ENCODE measurements at regions not wholly inside any gene's neighbourhood (a gene's known extent, or its start where the extent isn't known, plus 50 kb on each side); places are given as distances from the start of the nearest gene placed in this dataset.

GRCh38 chr2:204354442-204354856 lies 190.8 kb upstream of the PARD3B start:
- no peaks in the 10 kb centered on the region for H3K27me3 ChIP-seq (ENCODE audit: insufficient read depth, low read length)
- RAD21 ChIA-PET (ENCODE audit: low non-redundant PET in 1 of 2, low total read pairs in 2 of 2, uncharacterized antibody in 2 of 2, unreplicated experiment in 2 of 2): no interaction called here
- intact Hi-C loops (cut with micrococcal nuclease): loop anchor here (10.0 kb wide), 1 partner anchor 270 kb away; no protein-coding TSS in a partner anchor
- no TSS peak for BruUV-seq (replicated peaks)
- H3K4me1 ChIP-seq (ENCODE audit: control insufficient read depth in 1 of 2, insufficient read depth in 2 of 2, low read length in 2 of 2): no peaks in the 10 kb centered on the region
- H2AFZ ChIP-seq (ENCODE audit: low read depth, low read length, poor library complexity, severe bottlenecking): no peak overlapping the region
- H3K4me2 ChIP-seq (ENCODE audit: low read length): no peak overlapping the region
- no peak overlapping the region for H3K4me3 ChIP-seq (replicated peaks in 1 of 2; ENCODE audit: low read depth in 1 of 2, low read length in 2 of 2)
- TF ChIP-seq POLR2AphosphoS5 (IDR thresholded peaks at IDR 0.05; ENCODE audit: low read depth, low read length) (no peak), JUND (IDR thresholded peaks at IDR 0.05) (no peak), ZNF274 (IDR thresholded peaks at IDR 0.05; ENCODE audit: low read depth, low read length) (no peak), ZFX (IDR thresholded peaks at IDR 0.05) (no peak), ZBTB33 (IDR thresholded peaks at IDR 0.05; ENCODE audit: extremely low read depth, insufficient replicate concordance, low read length) (no peak), ELF1 (IDR thresholded peaks at IDR 0.05; ENCODE audit: borderline replicate concordance, low read depth) (no peak), EZH2phosphoT487 (IDR thresholded peaks at IDR 0.05; ENCODE audit: borderline replicate concordance) (no peak)
- DNase-seq (ENCODE audit: low read depth, low spot score): no peak
- POLR2A ChIA-PET: no interaction called here
- H3K9me3 ChIP-seq (ENCODE audit: control insufficient read depth in 1 of 2, insufficient read depth in 1 of 2, low read depth in 1 of 2, low read length in 2 of 2): no peaks in the 10 kb centered on the region
- H3K79me2 ChIP-seq (ENCODE audit: insufficient read depth, low read length): no peaks in the 10 kb centered on the region
- no peaks in the 10 kb centered on the region for H3K36me3 ChIP-seq (ENCODE audit: control insufficient read depth in 1 of 2, insufficient read depth in 2 of 2, low read length in 2 of 2)
- H3K9me2 ChIP-seq (ENCODE audit: insufficient read depth): no peaks in the 10 kb centered on the region
- H4K20me1 ChIP-seq (ENCODE audit: insufficient read depth): no peaks in the 10 kb centered on the region
- H3K27ac ChIP-seq (ENCODE audit: low read depth, low read length): no peak overlapping the region
- CTCF ChIA-PET: no interaction called here
- no peak overlapping the region for H3K9ac ChIP-seq (ENCODE audit: low read length)
- no peak for ATAC-seq

- TF ChIP-seq SIN3A (IDR thresholded peaks at IDR 0.05; ENCODE audit: low read depth) (no peak), ELF1 (IDR thresholded peaks at IDR 0.05; ENCODE audit: borderline replicate concordance, low read depth) (no peak)
- Histone ChIP-seq H3K9ac (ENCODE audit: low read length) (no peak overlapping the region), H3K9me2 (ENCODE audit: insufficient read depth) (no peaks in the 10 kb centered on the region), H3K4me1 (ENCODE audit: control insufficient read depth in 1 of 2, insufficient read depth in 2 of 2, low read length in 2 of 2) (no peaks in the 10 kb centered on the region), H3K4me2 (ENCODE audit: low read length) (no peak overlapping the region), H3K4me3 (replicated peaks in 1 of 2; ENCODE audit: low read depth in 1 of 2, low read length in 2 of 2) (no peak overlapping the region), H4K20me1 (ENCODE audit: insufficient read depth) (no peaks in the 10 kb centered on the region), H3K27ac (ENCODE audit: low read depth, low read length) (no peak overlapping the region), H2AFZ (ENCODE audit: low read depth, low read length, poor library complexity, severe bottlenecking) (no peak overlapping the region), H3K36me3 (ENCODE audit: control insufficient read depth in 1 of 2, insufficient read depth in 2 of 2, low read length in 2 of 2) (no peaks in the 10 kb centered on the region), H3K9me3 (ENCODE audit: control insufficient read depth in 1 of 2, insufficient read depth in 1 of 2, low read depth in 1 of 2, low read length in 2 of 2) (no peaks in the 10 kb centered on the region), H3K27me3 (ENCODE audit: insufficient read depth, low read length) (no peaks in the 10 kb centered on the region), H3K79me2 (ENCODE audit: insufficient read depth, low read length) (no peaks in the 10 kb centered on the region)
- DNase-seq (ENCODE audit: low read depth, low spot score): no peak
- POLR2A ChIA-PET: no interaction called here
- ATAC-seq: no peak
- RAD21 ChIA-PET (ENCODE audit: low non-redundant PET in 1 of 2, low total read pairs in 2 of 2, uncharacterized antibody in 2 of 2, unreplicated experiment in 2 of 2): no interaction called here
- intact Hi-C loops (cut with micrococcal nuclease): loop anchor here (10.0 kb wide), 1 partner anchor 269 kb away; no protein-coding TSS in a partner anchor
- no TSS peak for BruUV-seq (replicated peaks)
- CTCF ChIA-PET: no interaction called here
Observed at GRCh38 chr2:204355688-204356087, 189.6 kb upstream of the PARD3B start.
